ENCODE measurements at regions not wholly inside any gene's neighbourhood (a gene's known extent, or its start where the extent isn't known, plus 50 kb on each side); places are given as distances from the start of the nearest gene placed in this dataset.
A peak's percentile ranks its signal among the peaks of the same experiment; 100 is the strongest.

GRCh38 chr14:94961386-94962165 lies 191.7 kb upstream of the GSC start:
- Mint-ChIP-seq H3K27ac (no peak overlapping the region), H3K27me3 (peaks cover 8% of the 10 kb centered on the region), H3K4me1 (no peaks in the 10 kb centered on the region), H3K36me3 (ENCODE audit: low read depth) (no peaks in the 10 kb centered on the region), H3K9me3 (no peaks in the 10 kb centered on the region), H3K4me3 (no peak overlapping the region)
- intact Hi-C loops (cut with micrococcal nuclease): no loop called here
- no peak for DNase-seq

GRCh38 chr14:94960285-94961001 lies 190.5 kb upstream of the GSC start:
- Mint-ChIP-seq H3K27me3 (peaks cover 8% of the 10 kb centered on the region), H3K36me3 (ENCODE audit: low read depth) (no peaks in the 10 kb centered on the region), H3K27ac (no peak overlapping the region), H3K4me1 (no peaks in the 10 kb centered on the region), H3K4me3 (no peak overlapping the region), H3K9me3 (no peaks in the 10 kb centered on the region)
- no peak for DNase-seq
- intact Hi-C loops (cut with micrococcal nuclease): no loop called here

- H3K27me3 Mint-ChIP-seq: peaks cover 2% of the 10 kb centered on the region
Observed at GRCh38 chr14:94953541-94954260, 183.8 kb upstream of the GSC start.

DNA sequence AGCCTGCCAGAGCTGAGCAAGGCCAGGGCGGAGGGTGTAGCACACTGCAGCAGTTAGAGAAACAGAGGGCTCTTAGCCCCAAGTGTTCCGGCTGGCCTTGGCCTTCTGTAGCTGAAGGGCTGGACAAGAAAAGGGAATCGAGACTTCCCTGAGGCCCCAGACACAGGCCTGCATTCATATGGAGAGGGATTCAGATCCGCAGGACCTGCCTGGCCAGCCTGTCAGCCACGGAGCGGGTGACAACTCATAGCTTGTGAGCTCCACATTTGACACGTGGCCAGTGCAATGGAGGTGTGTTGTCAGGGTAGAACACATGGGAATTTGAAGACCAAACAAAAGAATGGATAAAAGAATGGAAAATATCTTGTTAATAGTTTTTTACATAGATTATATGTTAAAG lies 182.2 kb upstream of the GSC start:
- intact Hi-C loops (cut with micrococcal nuclease): no loop called here
- no peak overlapping the region for H3K27ac Mint-ChIP-seq
- no peaks in the 10 kb centered on the region for H3K4me1 Mint-ChIP-seq
- H3K9me3 Mint-ChIP-seq: no peaks in the 10 kb centered on the region
- no peak overlapping the region for H3K4me3 Mint-ChIP-seq
- peaks cover 3% of the 10 kb centered on the region for H3K27me3 Mint-ChIP-seq
- H3K36me3 Mint-ChIP-seq (ENCODE audit: low read depth): no peaks in the 10 kb centered on the region
- DNase-seq: no peak

More at GRCh38 chr14:94953541-94954260, 183.8 kb upstream of the GSC start:
- Mint-ChIP-seq H3K36me3 (ENCODE audit: low read depth) (no peaks in the 10 kb centered on the region), H3K27ac (no peak overlapping the region), H3K9me3 (no peaks in the 10 kb centered on the region), H3K4me3 (no peak overlapping the region), H3K4me1 (no peaks in the 10 kb centered on the region)
- DNase-seq: no peak
- intact Hi-C loops (cut with micrococcal nuclease): no loop called here

GRCh38 chr14:94946244-94946643 lies 176.3 kb upstream of the GSC start:
- Mint-ChIP-seq H3K27me3 (peaks cover 1% of the 10 kb centered on the region), H3K9me3 (no peaks in the 10 kb centered on the region), H3K36me3 (ENCODE audit: low read depth) (no peaks in the 10 kb centered on the region), H3K27ac (peak overlapping the region; percentile 40), H3K4me3 (peak overlapping the region; percentile 45), H3K4me1 (peaks cover 7% of the 10 kb centered on the region)
- peak; percentile 59 for DNase-seq
- intact Hi-C loops (cut with micrococcal nuclease): no loop called here

DNA sequence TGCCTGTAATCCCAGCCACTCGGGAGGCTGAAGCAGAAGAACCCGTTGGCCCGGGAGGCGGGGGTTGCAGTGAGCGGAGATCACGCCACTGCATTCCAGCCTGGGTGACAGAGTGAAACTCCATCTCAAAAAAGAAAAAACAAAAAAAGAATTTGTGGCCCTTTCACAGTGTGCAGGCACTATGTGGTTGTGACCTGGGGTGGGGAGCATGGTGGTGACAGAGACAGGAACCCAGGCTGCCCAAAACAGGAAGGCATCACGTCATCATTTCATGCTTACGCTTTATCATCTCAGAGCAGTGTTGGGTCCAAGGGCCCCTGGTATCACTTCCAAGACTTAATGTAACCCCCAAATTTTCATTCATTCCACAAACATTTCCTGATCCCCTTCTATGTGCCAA lies 175.7 kb upstream of the GSC start:
- Mint-ChIP-seq H3K27ac (peak overlapping the region; percentile 56), H3K36me3 (ENCODE audit: low read depth) (no peaks in the 10 kb centered on the region), H3K27me3 (peaks cover 1% of the 10 kb centered on the region), H3K4me3 (peak overlapping the region; percentile 45), H3K4me1 (peaks cover 7% of the 10 kb centered on the region), H3K9me3 (no peaks in the 10 kb centered on the region)
- intact Hi-C loops (cut with micrococcal nuclease): no loop called here
- peak; percentile 64 for DNase-seq

- H3K9me3 Mint-ChIP-seq: no peaks in the 10 kb centered on the region
- no peak overlapping the region for H3K27ac Mint-ChIP-seq
- H3K36me3 Mint-ChIP-seq (ENCODE audit: low read depth): no peaks in the 10 kb centered on the region
- no peak overlapping the region for H3K4me3 Mint-ChIP-seq
- intact Hi-C loops (cut with micrococcal nuclease): no loop called here
- peaks cover 7% of the 10 kb centered on the region for H3K4me1 Mint-ChIP-seq
- H3K27me3 Mint-ChIP-seq: peaks cover 1% of the 10 kb centered on the region
- no peak for DNase-seq
Observed at GRCh38 chr14:94944636-94945258, 174.8 kb upstream of the GSC start.

- Mint-ChIP-seq H3K36me3 (ENCODE audit: low read depth) (no peaks in the 10 kb centered on the region), H3K4me1 (peaks cover 7% of the 10 kb centered on the region), H3K27ac (no peak overlapping the region), H3K4me3 (no peak overlapping the region), H3K9me3 (no peaks in the 10 kb centered on the region), H3K27me3 (no peaks in the 10 kb centered on the region)
- no peak for DNase-seq
- intact Hi-C loops (cut with micrococcal nuclease): no loop called here
Observed at GRCh38 chr14:94942601-94943000, 172.7 kb upstream of the GSC start.

DNA sequence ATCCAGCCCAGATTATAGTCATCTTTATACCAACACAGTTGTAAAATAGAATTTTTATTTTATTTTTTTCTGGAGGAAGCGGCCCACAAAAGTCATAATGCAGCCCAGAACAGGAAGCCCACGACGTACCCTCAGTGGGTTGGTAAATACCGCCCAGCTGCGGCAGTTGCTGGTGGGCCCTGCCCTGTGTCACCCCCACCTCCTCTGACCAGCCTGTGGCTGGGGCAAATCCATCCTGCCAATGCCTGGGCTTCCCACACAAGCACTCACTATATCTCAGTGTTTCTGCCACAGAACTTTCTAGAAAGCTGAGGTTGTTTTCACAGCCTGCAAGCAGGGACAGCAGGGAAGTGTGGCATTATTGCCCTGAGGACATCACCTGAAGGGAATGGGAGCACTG lies 171.4 kb upstream of the GSC start:
- DNase-seq: no peak
- H3K27ac Mint-ChIP-seq: no peak overlapping the region
- no peak overlapping the region for H3K4me3 Mint-ChIP-seq
- H3K36me3 Mint-ChIP-seq (ENCODE audit: low read depth): no peaks in the 10 kb centered on the region
- no peaks in the 10 kb centered on the region for H3K27me3 Mint-ChIP-seq
- H3K9me3 Mint-ChIP-seq: no peaks in the 10 kb centered on the region
- peaks cover 5% of the 10 kb centered on the region for H3K4me1 Mint-ChIP-seq
- intact Hi-C loops (cut with micrococcal nuclease): no loop called here

DNA sequence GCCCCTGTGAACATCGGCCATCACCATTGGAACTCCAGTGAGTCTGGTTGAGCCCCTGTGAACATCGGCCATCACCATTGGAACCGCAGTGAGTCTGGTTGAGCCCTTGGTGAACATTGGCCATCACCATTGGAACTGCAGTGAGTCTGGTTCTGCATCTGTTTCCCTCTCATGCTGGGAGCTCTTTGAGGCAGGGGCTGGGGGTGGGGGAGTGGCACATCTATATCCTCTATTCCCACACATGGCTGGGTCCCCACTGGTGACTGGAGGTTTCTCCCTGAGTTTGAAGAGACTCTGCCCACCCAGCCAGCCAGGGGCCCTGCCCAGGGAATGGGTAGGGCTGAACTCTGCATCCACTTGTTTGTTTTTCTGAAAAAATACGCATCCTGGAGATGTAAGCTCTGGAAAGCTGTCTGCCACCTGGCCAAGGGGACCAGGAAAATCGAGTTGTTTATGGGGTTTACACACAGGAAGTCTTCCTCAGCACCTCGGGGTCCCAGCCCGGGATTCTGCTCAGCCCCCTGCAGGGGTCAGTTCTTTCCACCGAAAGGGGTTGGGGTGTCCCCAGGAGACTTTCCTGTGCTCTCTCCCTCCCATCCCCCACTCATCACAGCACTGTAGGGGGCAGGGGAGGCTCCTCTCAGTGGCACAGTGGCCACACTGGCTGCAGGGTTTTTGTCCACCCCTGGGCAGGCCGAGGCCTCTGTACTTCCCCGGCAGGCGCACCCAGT lies 170.5 kb upstream of the GSC start:
- Mint-ChIP-seq H3K9me3 (no peaks in the 10 kb centered on the region), H3K36me3 (ENCODE audit: low read depth) (no peaks in the 10 kb centered on the region), H3K27me3 (no peaks in the 10 kb centered on the region), H3K27ac (no peak overlapping the region), H3K4me3 (no peak overlapping the region), H3K4me1 (no peaks in the 10 kb centered on the region)
- DNase-seq: no peak
- intact Hi-C loops (cut with micrococcal nuclease): no loop called here

DNA sequence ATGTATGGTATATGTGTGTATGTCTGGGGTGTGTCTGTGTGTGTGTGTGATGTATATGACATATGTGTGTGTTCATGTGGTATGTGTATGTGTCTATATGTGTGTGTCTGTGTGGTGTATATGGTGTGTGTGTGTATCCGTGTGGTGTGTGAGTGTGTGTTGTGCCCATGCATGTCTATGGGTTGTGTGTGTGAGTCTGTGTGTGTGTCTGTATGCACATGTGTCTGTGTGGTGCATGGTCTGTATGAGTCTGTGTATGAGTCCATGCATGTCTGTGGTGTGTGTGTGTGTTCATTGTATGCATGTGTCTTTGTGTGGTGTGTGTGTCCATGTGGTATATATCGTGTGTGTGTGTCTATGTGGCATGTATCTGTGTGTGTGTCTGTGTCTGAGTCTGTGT lies 168.1 kb upstream of the GSC start:
- intact Hi-C loops (cut with micrococcal nuclease): no loop called here
- Mint-ChIP-seq H3K27ac (no peak overlapping the region), H3K27me3 (no peaks in the 10 kb centered on the region), H3K4me1 (no peaks in the 10 kb centered on the region), H3K36me3 (ENCODE audit: low read depth) (no peaks in the 10 kb centered on the region), H3K4me3 (no peak overlapping the region), H3K9me3 (no peaks in the 10 kb centered on the region)
- DNase-seq: no peak

DNA sequence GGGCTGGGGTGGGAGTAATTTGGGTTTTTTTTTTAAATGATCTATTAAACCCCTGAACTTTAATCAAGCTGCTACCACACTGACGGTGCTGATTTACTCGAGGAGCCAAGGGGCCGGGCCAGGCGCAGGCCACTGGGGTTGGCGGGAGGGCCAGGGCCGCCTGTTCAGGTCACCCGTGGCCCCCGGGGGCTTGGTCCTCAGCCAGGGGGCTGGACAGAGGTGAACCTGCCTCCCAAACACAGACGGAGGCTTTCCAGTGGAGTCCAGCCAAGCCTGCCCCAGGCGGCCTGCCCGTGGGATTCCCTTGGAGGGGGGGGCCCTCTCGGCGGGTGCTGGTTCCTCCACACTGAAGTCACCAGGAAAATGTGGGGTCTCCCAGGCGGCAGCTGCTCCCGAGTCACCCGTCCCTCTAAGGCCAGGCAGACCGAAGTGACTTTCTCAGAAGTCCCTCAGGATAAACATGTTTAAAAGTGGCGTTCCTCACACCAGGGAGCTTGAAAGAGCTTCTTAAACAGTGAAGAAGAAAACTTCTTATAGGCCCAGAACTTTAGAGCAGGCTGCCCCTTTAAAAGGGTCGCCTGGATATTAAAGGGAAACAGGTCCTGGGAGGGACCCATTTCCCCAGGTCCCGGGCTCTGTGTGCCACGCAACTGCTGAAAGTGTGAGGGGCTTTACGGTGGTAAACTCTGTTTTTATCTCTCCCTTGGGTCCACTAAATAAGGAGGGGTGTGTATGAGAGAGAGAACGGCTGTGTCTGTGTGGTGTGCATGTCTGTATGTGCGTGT lies 167.2 kb upstream of the GSC start:
- Mint-ChIP-seq H3K36me3 (ENCODE audit: low read depth) (no peaks in the 10 kb centered on the region), H3K27me3 (no peaks in the 10 kb centered on the region), H3K9me3 (no peaks in the 10 kb centered on the region), H3K4me1 (no peaks in the 10 kb centered on the region), H3K27ac (no peak overlapping the region), H3K4me3 (no peak overlapping the region)
- intact Hi-C loops (cut with micrococcal nuclease): no loop called here
- DNase-seq: no peak

DNA sequence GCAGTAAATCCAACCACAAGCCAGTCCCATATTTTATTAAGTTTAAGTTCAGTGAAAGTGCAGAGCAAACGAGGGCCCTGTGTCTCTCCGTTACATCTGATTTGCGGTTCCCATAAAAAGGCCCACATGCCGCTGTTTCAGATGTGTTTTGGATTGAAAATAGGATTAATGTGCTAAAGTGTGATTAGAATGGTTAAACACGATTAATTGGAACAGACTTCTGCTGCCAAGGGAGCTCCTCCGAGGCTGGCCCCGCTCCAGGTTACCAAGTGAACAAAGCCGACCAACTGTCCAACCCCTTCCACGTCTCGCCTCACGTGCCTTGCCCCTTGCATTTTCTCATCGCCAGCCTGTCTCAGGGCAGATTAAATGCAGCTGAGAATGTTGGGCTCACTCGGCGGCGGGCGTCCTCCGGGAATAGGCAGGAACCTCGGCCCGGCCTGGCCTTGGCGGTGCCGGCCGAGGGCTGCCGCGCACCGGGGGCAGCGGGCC lies 166.5 kb upstream of the GSC start:
- H3K9me3 Mint-ChIP-seq: no peaks in the 10 kb centered on the region
- no peaks in the 10 kb centered on the region for H3K27me3 Mint-ChIP-seq
- intact Hi-C loops (cut with micrococcal nuclease): no loop called here
- H3K4me1 Mint-ChIP-seq: no peaks in the 10 kb centered on the region
- no peak overlapping the region for H3K4me3 Mint-ChIP-seq
- DNase-seq: no peak
- H3K27ac Mint-ChIP-seq: no peak overlapping the region
- H3K36me3 Mint-ChIP-seq (ENCODE audit: low read depth): no peaks in the 10 kb centered on the region
